ENCODE measurements at regions not wholly inside any gene's neighbourhood (a gene's known extent, or its start where the extent isn't known, plus 50 kb on each side); places are given as distances from the start of the nearest gene placed in this dataset.
"Not testable (repeated sequence)": the region's sequence is repeated elsewhere in the genome, so short reads cannot be mapped to it uniquely, and the experiment has no call there.

DNA sequence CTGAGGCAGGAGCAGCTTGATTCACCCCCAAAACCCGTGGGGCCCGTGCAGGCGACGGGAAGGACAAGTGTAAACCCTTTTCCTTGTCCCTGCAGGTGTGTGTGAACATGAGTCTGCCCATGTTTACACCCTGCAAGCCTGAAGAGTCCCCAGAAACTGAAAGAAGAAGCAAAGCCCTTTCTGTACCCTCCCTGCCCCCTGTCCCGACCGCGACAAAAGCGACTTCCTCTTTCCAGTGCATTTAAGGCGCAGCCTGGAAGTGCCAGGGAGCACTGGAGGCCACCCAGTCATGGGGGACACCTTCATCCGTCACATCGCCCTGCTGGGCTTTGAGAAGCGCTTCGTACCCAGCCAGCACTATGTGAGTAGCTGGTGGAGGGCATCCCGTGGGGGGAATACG is 88.3 kb downstream of the NSUN5 start:
- TF ChIP-seq, protein P1, sequence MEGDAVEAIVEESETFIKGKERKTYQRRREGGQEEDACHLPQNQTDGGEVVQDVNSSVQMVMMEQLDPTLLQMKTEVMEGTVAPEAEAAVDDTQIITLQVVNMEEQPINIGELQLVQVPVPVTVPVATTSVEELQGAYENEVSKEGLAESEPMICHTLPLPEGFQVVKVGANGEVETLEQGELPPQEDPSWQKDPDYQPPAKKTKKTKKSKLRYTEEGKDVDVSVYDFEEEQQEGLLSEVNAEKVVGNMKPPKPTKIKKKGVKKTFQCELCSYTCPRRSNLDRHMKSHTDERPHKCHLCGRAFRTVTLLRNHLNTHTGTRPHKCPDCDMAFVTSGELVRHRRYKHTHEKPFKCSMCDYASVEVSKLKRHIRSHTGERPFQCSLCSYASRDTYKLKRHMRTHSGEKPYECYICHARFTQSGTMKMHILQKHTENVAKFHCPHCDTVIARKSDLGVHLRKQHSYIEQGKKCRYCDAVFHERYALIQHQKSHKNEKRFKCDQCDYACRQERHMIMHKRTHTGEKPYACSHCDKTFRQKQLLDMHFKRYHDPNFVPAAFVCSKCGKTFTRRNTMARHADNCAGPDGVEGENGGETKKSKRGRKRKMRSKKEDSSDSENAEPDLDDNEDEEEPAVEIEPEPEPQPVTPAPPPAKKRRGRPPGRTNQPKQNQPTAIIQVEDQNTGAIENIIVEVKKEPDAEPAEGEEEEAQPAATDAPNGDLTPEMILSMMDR (IDR thresholded peaks at IDR 0.05), result not testable (repeated sequence)
- TF ChIP-seq POLR2A (IDR thresholded peaks at IDR 0.05), result not testable (repeated sequence)
